ENCODE measurements at regions not wholly inside any gene's neighbourhood (a gene's known extent, or its start where the extent isn't known, plus 50 kb on each side); places are given as distances from the start of the nearest gene placed in this dataset.

GRCh38 chr16:51389881-51390280 lies 238.8 kb upstream of the SALL1 start:
- H3K27ac ChIP-seq = no peak overlapping the region
- H3K4me1 ChIP-seq = no peaks in the 10 kb centered on the region
- H3K9me3 ChIP-seq = no peaks in the 10 kb centered on the region
- TF ChIP-seq EP300 (IDR thresholded peaks at IDR 0.05; ENCODE audit: low read depth) = no peak
- in situ Hi-C loops (cut with MboI; ENCODE audit: low pct_ligation_motif_present in 1 of 4, low pct_unique_long_range_greater_than_20kb in 1 of 4, low sequenced_read_pairs in 3 of 4) (no loop called here), intact Hi-C loops (cut with DNase I; ENCODE audit: low total_unique reads) (no loop called here)
- H3K36me3 ChIP-seq = no peaks in the 10 kb centered on the region
- no peaks in the 10 kb centered on the region for H3K27me3 ChIP-seq
- no peak overlapping the region for H3K4me3 ChIP-seq
- no peak for DNase-seq
- WGBS, 2 donors (ENCODE audit: low coverage in 1 of 2) = 14 to 65% methylated on average over 1 of the region's 1 CpG

DNA sequence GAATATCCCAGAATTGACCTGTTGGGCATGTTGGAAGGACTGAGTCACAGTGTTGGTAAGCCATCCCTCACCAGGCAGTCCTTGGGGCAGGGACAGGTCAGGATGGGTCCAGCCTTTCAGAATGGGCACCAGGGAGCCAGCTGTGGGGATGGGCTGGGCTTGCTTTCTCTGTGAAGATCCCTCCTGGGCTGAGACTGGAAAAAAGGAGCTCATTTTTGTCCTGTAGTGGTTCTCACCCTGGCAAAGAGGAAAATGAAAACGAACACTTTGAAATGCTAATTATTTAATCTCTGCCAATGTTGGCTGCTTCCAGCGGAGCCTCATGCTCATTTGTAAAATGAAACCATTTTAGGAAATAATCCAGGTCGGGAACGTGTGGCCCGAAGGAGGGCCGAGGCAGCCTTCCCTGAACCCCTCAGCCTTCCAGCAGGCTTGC lies 237.5 kb upstream of the SALL1 start:
- in situ Hi-C loops (cut with MboI; ENCODE audit: low pct_ligation_motif_present in 1 of 4, low pct_unique_long_range_greater_than_20kb in 1 of 4, low sequenced_read_pairs in 3 of 4) (no loop called here), intact Hi-C loops (cut with DNase I; ENCODE audit: low total_unique reads) (no loop called here)
- TF ChIP-seq POLR2A (IDR thresholded peaks at IDR 0.05) (no peak), POLR2AphosphoS5 (IDR thresholded peaks at IDR 0.05) (no peak), EP300 (IDR thresholded peaks at IDR 0.05; ENCODE audit: low read depth) (no peak)
- TF ChIP-seq, protein P1, sequence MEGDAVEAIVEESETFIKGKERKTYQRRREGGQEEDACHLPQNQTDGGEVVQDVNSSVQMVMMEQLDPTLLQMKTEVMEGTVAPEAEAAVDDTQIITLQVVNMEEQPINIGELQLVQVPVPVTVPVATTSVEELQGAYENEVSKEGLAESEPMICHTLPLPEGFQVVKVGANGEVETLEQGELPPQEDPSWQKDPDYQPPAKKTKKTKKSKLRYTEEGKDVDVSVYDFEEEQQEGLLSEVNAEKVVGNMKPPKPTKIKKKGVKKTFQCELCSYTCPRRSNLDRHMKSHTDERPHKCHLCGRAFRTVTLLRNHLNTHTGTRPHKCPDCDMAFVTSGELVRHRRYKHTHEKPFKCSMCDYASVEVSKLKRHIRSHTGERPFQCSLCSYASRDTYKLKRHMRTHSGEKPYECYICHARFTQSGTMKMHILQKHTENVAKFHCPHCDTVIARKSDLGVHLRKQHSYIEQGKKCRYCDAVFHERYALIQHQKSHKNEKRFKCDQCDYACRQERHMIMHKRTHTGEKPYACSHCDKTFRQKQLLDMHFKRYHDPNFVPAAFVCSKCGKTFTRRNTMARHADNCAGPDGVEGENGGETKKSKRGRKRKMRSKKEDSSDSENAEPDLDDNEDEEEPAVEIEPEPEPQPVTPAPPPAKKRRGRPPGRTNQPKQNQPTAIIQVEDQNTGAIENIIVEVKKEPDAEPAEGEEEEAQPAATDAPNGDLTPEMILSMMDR (IDR thresholded peaks at IDR 0.05) = no peak
- Histone ChIP-seq H3K36me3 (no peaks in the 10 kb centered on the region), H3K4me3 (no peak overlapping the region), H3K27me3 (no peaks in the 10 kb centered on the region), H3K9me3 (no peaks in the 10 kb centered on the region), H3K27ac (no peak overlapping the region), H3K4me1 (no peaks in the 10 kb centered on the region)
- WGBS, 2 donors (ENCODE audit: low coverage in 1 of 2) = 78 to 90% methylated on average over 6 of the region's 6 CpGs
- DNase-seq = no peak

- Histone ChIP-seq H3K4me3 (no peak overlapping the region), H3K27me3 (no peaks in the 10 kb centered on the region), H3K4me1 (no peaks in the 10 kb centered on the region), H3K9me3 (no peaks in the 10 kb centered on the region), H3K36me3 (no peaks in the 10 kb centered on the region), H3K27ac (no peak overlapping the region)
- 49% methylated on average over 3 of the region's 3 CpGs; no CpG with 5 or more reads in 1 of the 2 donors for WGBS, 2 donors (ENCODE audit: low coverage in 1 of 2)
- in situ Hi-C loops (cut with MboI; ENCODE audit: low pct_ligation_motif_present in 1 of 4, low pct_unique_long_range_greater_than_20kb in 1 of 4, low sequenced_read_pairs in 3 of 4) (no loop called here), intact Hi-C loops (cut with DNase I; ENCODE audit: low total_unique reads) (no loop called here)
- TF ChIP-seq EP300 (IDR thresholded peaks at IDR 0.05; ENCODE audit: low read depth) (no peak), POLR2A (IDR thresholded peaks at IDR 0.05) (no peak), POLR2AphosphoS5 (IDR thresholded peaks at IDR 0.05) (no peak)
- TF ChIP-seq, protein P1 (IDR thresholded peaks at IDR 0.05) = no peak
- no peak for DNase-seq
These were observed 232.8 kb upstream of the SALL1 start for GRCh38 chr16:51383909-51384308.

DNA sequence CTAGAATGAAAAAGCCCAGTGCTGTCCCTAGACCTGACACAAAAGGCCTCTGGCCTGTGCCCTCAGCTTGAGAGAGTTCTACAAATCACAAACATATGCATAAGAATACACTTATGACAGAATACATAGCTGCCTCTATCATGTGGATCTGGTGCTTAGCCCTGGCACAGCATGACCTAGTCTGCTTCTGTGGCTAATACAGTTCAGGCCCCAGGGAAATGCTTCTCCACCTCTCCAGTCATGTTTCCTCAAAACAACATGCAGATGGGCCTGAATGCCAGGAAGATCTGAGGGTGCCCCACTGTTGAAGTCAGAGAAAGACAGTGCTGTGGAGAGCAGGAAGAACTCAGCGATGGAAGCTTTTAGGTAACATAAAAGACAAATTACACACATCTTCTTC lies 231.9 kb upstream of the SALL1 start:
- DNase-seq = no peak
- no peaks in the 10 kb centered on the region for H3K36me3 ChIP-seq
- WGBS, 2 donors (ENCODE audit: low coverage in 1 of 2) = 86% methylated on average over 1 of the region's 1 CpG
- H3K4me3 ChIP-seq = no peak overlapping the region
- TF ChIP-seq EP300 (IDR thresholded peaks at IDR 0.05; ENCODE audit: low read depth) = no peak
- TF ChIP-seq, protein P1 (IDR thresholded peaks at IDR 0.05) = no peak
- no peak for TF ChIP-seq POLR2A (IDR thresholded peaks at IDR 0.05)
- TF ChIP-seq POLR2AphosphoS5 (IDR thresholded peaks at IDR 0.05) = no peak
- H3K9me3 ChIP-seq = no peaks in the 10 kb centered on the region
- no peaks in the 10 kb centered on the region for H3K4me1 ChIP-seq
- no peaks in the 10 kb centered on the region for H3K27me3 ChIP-seq
- no peak overlapping the region for H3K27ac ChIP-seq
- intact Hi-C loops (cut with DNase I; ENCODE audit: low total_unique reads) (no loop called here), in situ Hi-C loops (cut with MboI; ENCODE audit: low pct_ligation_motif_present in 1 of 4, low pct_unique_long_range_greater_than_20kb in 1 of 4, low sequenced_read_pairs in 3 of 4) (no loop called here)

DNA sequence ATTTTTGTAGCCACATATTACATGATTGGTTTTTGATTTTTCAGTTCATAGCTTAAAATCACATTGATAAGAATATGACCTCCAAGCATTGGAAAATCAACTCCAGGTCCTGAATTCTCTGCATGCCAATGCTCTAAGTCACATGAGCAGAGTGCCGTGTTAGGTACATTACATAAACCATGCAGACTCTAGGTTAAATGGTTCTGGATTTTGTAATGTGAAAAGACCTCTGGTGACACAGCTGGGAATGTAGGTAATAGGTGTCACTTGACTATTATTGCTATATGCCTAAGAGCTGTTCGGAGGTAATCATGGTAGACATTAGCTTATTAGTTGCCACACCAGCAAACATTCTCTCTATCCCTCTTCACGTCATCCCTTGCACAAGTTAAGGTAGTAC lies 231.1 kb upstream of the SALL1 start:
- H3K4me3 ChIP-seq = no peak overlapping the region
- H3K36me3 ChIP-seq = no peaks in the 10 kb centered on the region
- H3K27ac ChIP-seq = no peak overlapping the region
- 50 to 64% methylated on average over 3 of the region's 3 CpGs for WGBS, 2 donors (ENCODE audit: low coverage in 1 of 2)
- H3K4me1 ChIP-seq = no peaks in the 10 kb centered on the region
- no peaks in the 10 kb centered on the region for H3K27me3 ChIP-seq
- no peaks in the 10 kb centered on the region for H3K9me3 ChIP-seq
- TF ChIP-seq EP300 (IDR thresholded peaks at IDR 0.05; ENCODE audit: low read depth) (no peak), POLR2AphosphoS5 (IDR thresholded peaks at IDR 0.05) (no peak)
- intact Hi-C loops (cut with DNase I; ENCODE audit: low total_unique reads) (no loop called here), in situ Hi-C loops (cut with MboI; ENCODE audit: low pct_ligation_motif_present in 1 of 4, low pct_unique_long_range_greater_than_20kb in 1 of 4, low sequenced_read_pairs in 3 of 4) (no loop called here)
- no peak for DNase-seq

Data from transverse colon (tissue), 4 donors.